HEK293 (cell line): ENCODE measurements at regions not wholly inside any gene's neighbourhood (a gene's known extent, or its start where the extent isn't known, plus 50 kb on each side); places are given as distances from the start of the nearest gene placed in this dataset.

ENCODE experiments used
- GLIS1 ChIP-seq: fragments of 450-650 bp; formaldehyde crosslinking; IDR thresholded peaks from 2 replicates; pipeline ENCODE4 v1.5.1; 2016; ENCODE audit warnings: missing biosample characterization, missing genetic modification characterization
- OVOL3 ChIP-seq: fragments of 450-650 bp; formaldehyde crosslinking; IDR thresholded peaks from 2 replicates; pipeline ENCODE4 v1.5.1; 2016; ENCODE audit warnings: missing biosample characterization, missing genetic modification characterization
- PRDM1 ChIP-seq: fragments of 450-650 bp; formaldehyde crosslinking; IDR thresholded peaks from 2 replicates; pipeline ENCODE4; 2016; ENCODE audit warnings: missing biosample characterization, missing genetic modification characterization
- PRDM2 ChIP-seq: fragments of 450-650 bp; formaldehyde crosslinking; IDR thresholded peaks from 2 replicates; pipeline ENCODE4 v1.5.1; 2016; ENCODE audit warnings: missing biosample characterization, missing genetic modification characterization, borderline replicate concordance
- PRDM4 ChIP-seq: fragments of 450-650 bp; formaldehyde crosslinking; IDR thresholded peaks from 2 replicates; pipeline ENCODE4 v1.5.1; 2017; ENCODE audit warnings: missing biosample characterization, missing genetic modification characterization
- TSHZ1 ChIP-seq: fragments of 450-650 bp; formaldehyde crosslinking; IDR thresholded peaks from 2 replicates; pipeline ENCODE4 v1.5.1; 2016; ENCODE audit warnings: missing biosample characterization, missing genetic modification characterization, borderline replicate concordance
- WT1 ChIP-seq: fragments of 450-650 bp; formaldehyde crosslinking; IDR thresholded peaks from 2 replicates; pipeline ENCODE4 v1.5.1; 2016; ENCODE audit warnings: missing biosample characterization, missing genetic modification characterization
- ZBTB1 ChIP-seq: fragments of 450-650 bp; formaldehyde crosslinking; IDR thresholded peaks from 2 replicates; pipeline ENCODE4 v1.5.1; 2016; ENCODE audit warnings: missing biosample characterization, missing genetic modification characterization
- ZBTB26 ChIP-seq: fragments of 450-650 bp; formaldehyde crosslinking; optimal IDR thresholded peaks from 2 replicates; pipeline ENCODE3; 2016; ENCODE audit warnings: missing biosample characterization, mild to moderate bottlenecking, missing genetic modification characterization
- ZBTB48 ChIP-seq: fragments of 450-650 bp; formaldehyde crosslinking; IDR thresholded peaks from 2 replicates; pipeline ENCODE4 v1.5.1; 2016; ENCODE audit warnings: missing biosample characterization, missing genetic modification characterization
- ZFP37 ChIP-seq: fragments of 450-650 bp; formaldehyde crosslinking; IDR thresholded peaks from 2 replicates; pipeline ENCODE4 v1.5.1; 2016; ENCODE audit warnings: missing biosample characterization, missing genetic modification characterization
- ZNF114 ChIP-seq: fragments of 450-650 bp; formaldehyde crosslinking; IDR thresholded peaks from 2 replicates; pipeline ENCODE4 v1.5.0; 2017; ENCODE audit warnings: missing biosample characterization, missing genetic modification characterization
- ZNF18 ChIP-seq: fragments of 450-650 bp; formaldehyde crosslinking; IDR thresholded peaks from 2 replicates; pipeline ENCODE4 v1.5.1; 2016; ENCODE audit warnings: missing biosample characterization, missing genetic modification characterization
- ZNF266 ChIP-seq: fragments of 450-650 bp; formaldehyde crosslinking; IDR thresholded peaks from 2 replicates; pipeline ENCODE4 v1.5.1; 2016; ENCODE audit warnings: missing biosample characterization, missing genetic modification characterization, low read depth
- ZNF292 ChIP-seq: fragments of 450-650 bp; formaldehyde crosslinking; IDR thresholded peaks from 2 replicates; pipeline ENCODE4 v1.5.1; 2016; ENCODE audit warnings: low read depth, missing biosample characterization, missing genetic modification characterization, borderline replicate concordance
- ZNF530 ChIP-seq: fragments of 450-650 bp; formaldehyde crosslinking; IDR thresholded peaks from 2 replicates; pipeline ENCODE4 v1.5.1; 2016; ENCODE audit warnings: low read depth, missing biosample characterization, missing genetic modification characterization
- ZNF561 ChIP-seq: fragments of 450-650 bp; IDR thresholded peaks from 2 replicates; pipeline ENCODE4 v1.5.1; 2018; ENCODE audit warnings: missing biosample characterization, missing genetic modification characterization, borderline replicate concordance
- ZNF621 ChIP-seq: fragments of 450-650 bp; formaldehyde crosslinking; IDR thresholded peaks from 2 replicates; pipeline ENCODE4 v1.5.1; 2017; ENCODE audit warnings: missing biosample characterization, missing genetic modification characterization
- ZNF830 ChIP-seq: fragments of 450-650 bp; IDR thresholded peaks from 2 replicates; pipeline ENCODE4 v1.5.0; 2018; ENCODE audit warnings: missing biosample characterization, missing genetic modification characterization, low read depth, mild to moderate bottlenecking, moderate library complexity
- TF ChIP-seq, protein P1 (sequence below): fragments of 450-650 bp; formaldehyde crosslinking; IDR thresholded peaks from 2 replicates; pipeline ENCODE4 v1.5.1; 2016; ENCODE audit warnings: missing biosample characterization, missing genetic modification characterization
- TF ChIP-seq, protein P2 (sequence below): fragments of 450-650 bp; formaldehyde crosslinking; IDR thresholded peaks from 2 replicates; pipeline ENCODE4 v1.5.1; 2017; ENCODE audit warnings: missing biosample characterization, missing genetic modification characterization

GRCh38 chr12:92034858-92035401 is 110.7 kb downstream of the BTG1 start (continued):
- TF ChIP-seq PRDM2 (tag by site-specific recombination) (no peak), GLIS1 (tag by site-specific recombination) (no peak), ZFP37 (tag by site-specific recombination) (no peak), ZNF830 (no peak), TSHZ1 (tag by site-specific recombination) (no peak; the same call in 1 of the 2 replicates), ZNF292 (tag by site-specific recombination) (no peak), ZBTB48 (no peak), PRDM4 (tag by site-specific recombination) (peak; percentile 84), ZNF114 (tag by site-specific recombination) (no peak), ZBTB26 (tag by site-specific recombination) (no peak), WT1 (no peak), ZNF561 (tag by site-specific recombination) (0 out of 2 replicates have a peak, but pooled peaks have one; percentile 64), ZNF266 (tag by site-specific recombination) (no peak), ZNF621 (tag by site-specific recombination) (no peak), ZBTB1 (tag by site-specific recombination) (no peak), ZNF18 (tag by site-specific recombination) (no peak), PRDM1 (tag by site-specific recombination) (peak; percentile 46; the same call in 1 of the 2 replicates), OVOL3 (no peak), ZNF530 (no peak)
- TF ChIP-seq, protein P1, sequence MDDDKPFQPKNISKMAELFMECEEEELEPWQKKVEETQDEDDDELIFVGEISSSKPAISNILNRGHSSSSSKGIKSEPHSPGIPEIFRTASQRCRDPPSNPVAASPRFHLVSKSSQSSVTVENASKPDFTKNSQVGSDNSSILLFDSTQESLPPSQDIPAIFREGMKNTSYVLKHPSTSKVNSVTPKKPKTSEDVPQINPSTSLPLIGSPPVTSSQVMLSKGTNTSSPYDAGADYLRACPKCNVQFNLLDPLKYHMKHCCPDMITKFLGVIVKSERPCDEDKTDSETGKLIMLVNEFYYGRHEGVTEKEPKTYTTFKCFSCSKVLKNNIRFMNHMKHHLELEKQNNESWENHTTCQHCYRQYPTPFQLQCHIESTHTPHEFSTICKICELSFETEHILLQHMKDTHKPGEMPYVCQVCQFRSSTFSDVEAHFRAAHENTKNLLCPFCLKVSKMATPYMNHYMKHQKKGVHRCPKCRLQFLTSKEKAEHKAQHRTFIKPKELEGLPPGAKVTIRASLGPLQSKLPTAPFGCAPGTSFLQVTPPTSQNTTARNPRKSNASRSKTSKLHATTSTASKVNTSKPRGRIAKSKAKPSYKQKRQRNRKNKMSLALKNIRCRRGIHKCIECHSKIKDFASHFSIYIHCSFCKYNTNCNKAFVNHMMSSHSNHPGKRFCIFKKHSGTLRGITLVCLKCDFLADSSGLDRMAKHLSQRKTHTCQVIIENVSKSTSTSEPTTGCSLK (tag by site-specific recombination): no peak
- TF ChIP-seq, protein P2, sequence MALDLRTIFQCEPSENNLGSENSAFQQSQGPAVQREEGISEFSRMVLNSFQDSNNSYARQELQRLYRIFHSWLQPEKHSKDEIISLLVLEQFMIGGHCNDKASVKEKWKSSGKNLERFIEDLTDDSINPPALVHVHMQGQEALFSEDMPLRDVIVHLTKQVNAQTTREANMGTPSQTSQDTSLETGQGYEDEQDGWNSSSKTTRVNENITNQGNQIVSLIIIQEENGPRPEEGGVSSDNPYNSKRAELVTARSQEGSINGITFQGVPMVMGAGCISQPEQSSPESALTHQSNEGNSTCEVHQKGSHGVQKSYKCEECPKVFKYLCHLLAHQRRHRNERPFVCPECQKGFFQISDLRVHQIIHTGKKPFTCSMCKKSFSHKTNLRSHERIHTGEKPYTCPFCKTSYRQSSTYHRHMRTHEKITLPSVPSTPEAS (tag by site-specific recombination): no peak
